OCI-LY3 (cell line): ENCODE measurements at regions not wholly inside any gene's neighbourhood (a gene's known extent, or its start where the extent isn't known, plus 50 kb on each side); places are given as distances from the start of the nearest gene placed in this dataset.

Experiments used
- H2AFZ ChIP-seq: fragments of 200-600, 300-600 bp; shearing (Covaris generic); 2 replicates; pipeline ENCODE4 v1.6.0; 2014; ENCODE audit warnings: antibody characterized with exemption, low read depth, low read length
- H3K27ac ChIP-seq: fragments of 200-600, 300-600 bp; sonication (generic); 2 replicates; pipeline ENCODE4 v1.5.1; 2014; ENCODE audit warnings: mild to moderate bottlenecking, low read length, moderate library complexity, mixed read lengths
- H3K27me3 ChIP-seq: fragments of 200-600, 300-600 bp; sonication (generic); 2 replicates; pipeline ENCODE4 v1.6.1; 2014; ENCODE audit warnings: low read depth, low read length, mixed read lengths
- H3K36me3 ChIP-seq: fragments of 200-600, 300-600 bp; sonication (generic); replicated peaks from 2 replicates; pipeline ENCODE3; 2014; ENCODE audit warnings: low read depth, low read length, mixed read lengths
- H3K4me1 ChIP-seq: fragments of 300-600, 200-600 bp; sonication (generic); 2 replicates; pipeline ENCODE4 v1.6.1; 2014; ENCODE audit warnings: low read length, mixed read lengths
- H3K4me2 ChIP-seq: fragments of 200-600, 300-600 bp; sonication (generic); 2 replicates; pipeline ENCODE4 v1.6.1; 2014; ENCODE audit warnings: low read length, mixed read lengths
- H3K4me3 ChIP-seq: fragments of 300-600, 200-600 bp; sonication (generic); 2 replicates; pipeline ENCODE4 v1.5.1; 2014; ENCODE audit warnings: antibody characterized with exemption, mild to moderate bottlenecking, low read length, moderate library complexity
- H3K79me2 ChIP-seq: fragments of 300-600, 200-600 bp; shearing (Covaris generic); 2 replicates; pipeline ENCODE4 v1.6.1; 2014; ENCODE audit warnings: mild to moderate bottlenecking, low read length, mixed read lengths
- H3K9ac ChIP-seq: fragments of 300-600, 200-600 bp; shearing (Covaris generic); 2 replicates; pipeline ENCODE4 v1.6.0; 2014; ENCODE audit warnings: mild to moderate bottlenecking, low read length, moderate library complexity
- H3K9me3 ChIP-seq: fragments of 200-600, 300-600 bp; shearing (Covaris generic); 2 replicates; pipeline ENCODE4 v1.6.1; 2014; ENCODE audit warnings: low read length, mixed read lengths; ENCODE audit not compliant: insufficient read depth
- H4K20me1 ChIP-seq: fragments of 200-600, 300-600 bp; sonication (generic); 2 replicates; pipeline ENCODE4 v1.6.1; 2016; ENCODE audit warnings: low read length, mixed read lengths; ENCODE audit not compliant: insufficient read depth
- CTCF ChIP-seq: fragments of 200-600, 300-600 bp; sonication (generic); IDR thresholded peaks from 2 replicates; pipeline ENCODE4 v1.5.1; 2014; ENCODE audit warnings: antibody characterized with exemption, low read length, low read depth
- EZH2phosphoT487 ChIP-seq: fragments of 200-600 bp; shearing (Covaris generic); IDR thresholded peaks from 2 replicates; pipeline ENCODE4 v1.6.1; 2018; ENCODE audit warnings: antibody characterized with exemption, mixed run types, low read depth

GRCh38 chr20:24095756-24096155, 107.2 kb upstream of the GGTLC1 start:
- Histone ChIP-seq H3K4me1 (no peaks in the 10 kb centered on the region), H2AFZ (no peak overlapping the region), H3K9me3 (no peaks in the 10 kb centered on the region), H3K27me3 (peaks cover 36% of the 10 kb centered on the region), H3K9ac (no peak overlapping the region), H3K36me3 (no peaks in the 10 kb centered on the region), H3K4me3 (no peak overlapping the region), H3K79me2 (no peaks in the 10 kb centered on the region), H3K27ac (no peak overlapping the region), H3K4me2 (no peak overlapping the region), H4K20me1 (no peaks in the 10 kb centered on the region)
- no peak for TF ChIP-seq CTCF
- TF ChIP-seq EZH2phosphoT487 = no peak

- Histone ChIP-seq H3K4me1 (no peaks in the 10 kb centered on the region), H3K79me2 (no peaks in the 10 kb centered on the region), H3K4me2 (no peak overlapping the region), H4K20me1 (no peaks in the 10 kb centered on the region), H3K9ac (no peak overlapping the region), H3K4me3 (no peak overlapping the region), H3K27me3 (peaks cover 38% of the 10 kb centered on the region), H2AFZ (no peak overlapping the region), H3K27ac (no peak overlapping the region), H3K36me3 (no peaks in the 10 kb centered on the region), H3K9me3 (no peaks in the 10 kb centered on the region)
- no peak for TF ChIP-seq EZH2phosphoT487
- no peak for TF ChIP-seq CTCF
Measured at GRCh38 chr20:24095303-24095702, 106.7 kb upstream of the GGTLC1 start.

- no peaks in the 10 kb centered on the region for H3K79me2 ChIP-seq
- no peak for TF ChIP-seq EZH2phosphoT487
- no peak for TF ChIP-seq CTCF
- no peaks in the 10 kb centered on the region for H3K4me1 ChIP-seq
Measured at GRCh38 chr20:24089576-24089975, 101.0 kb upstream of the GGTLC1 start.

GRCh38 chr20:24086121-24086520, 97.5 kb upstream of the GGTLC1 start:
- Histone ChIP-seq H3K4me3 (no peak overlapping the region), H3K4me1 (no peaks in the 10 kb centered on the region), H4K20me1 (no peaks in the 10 kb centered on the region), H3K27me3 (peaks cover 24% of the 10 kb centered on the region), H3K79me2 (no peaks in the 10 kb centered on the region), H2AFZ (no peak overlapping the region), H3K36me3 (no peaks in the 10 kb centered on the region), H3K27ac (no peak overlapping the region), H3K9me3 (no peaks in the 10 kb centered on the region), H3K4me2 (no peak overlapping the region), H3K9ac (no peak overlapping the region)
- TF ChIP-seq CTCF = no peak
- TF ChIP-seq EZH2phosphoT487 = no peak

More at GRCh38 chr20:24089576-24089975, 101.0 kb upstream of the GGTLC1 start:
- H3K9me3 ChIP-seq = no peaks in the 10 kb centered on the region
- H3K27me3 ChIP-seq = peaks cover 24% of the 10 kb centered on the region
- no peak overlapping the region for H3K27ac ChIP-seq
- H4K20me1 ChIP-seq = no peaks in the 10 kb centered on the region
- H3K9ac ChIP-seq = no peak overlapping the region
- no peak overlapping the region for H2AFZ ChIP-seq
- H3K4me3 ChIP-seq = no peak overlapping the region
- no peaks in the 10 kb centered on the region for H3K36me3 ChIP-seq
- H3K4me2 ChIP-seq = no peak overlapping the region
